ENCODE measurements at regions not wholly inside any gene's neighbourhood (a gene's known extent, or its start where the extent isn't known, plus 50 kb on each side); places are given as distances from the start of the nearest gene placed in this dataset.

GRCh38 chr1:234874291-234875288 lies 254.0 kb downstream of the TOMM20 start (continued):
- TF ChIP-seq ZHX1 (conservative IDR thresholded peaks at IDR 0.05; ENCODE audit: low read length) (no peak), SMARCA5 (IDR thresholded peaks at IDR 0.05) (no peak), RBM25 (IDR thresholded peaks at IDR 0.05; ENCODE audit: low read depth, low read length, severe bottlenecking) (no peak), POLR2H (tag; IDR thresholded peaks at IDR 0.05; ENCODE audit: low read depth) (peak; percentile 57; the same call in 1 of the 2 replicates), NFRKB (IDR thresholded peaks at IDR 0.05; ENCODE audit: low read depth) (peak; percentile 96), POLR2B (IDR thresholded peaks at IDR 0.05; ENCODE audit: low read depth, partially characterized antibody) (no peak), DIDO1 (tag; IDR thresholded peaks at IDR 0.05; ENCODE audit: low read depth) (0 out of 2 replicates have a peak, but pooled peaks have one; percentile 42), TSC22D4 (tag; IDR thresholded peaks at IDR 0.05) (no peak), SPI1 (IDR thresholded peaks at IDR 0.05; ENCODE audit: borderline replicate concordance, low read depth, low read length) (no peak), SMARCC2 (IDR thresholded peaks at IDR 0.05; ENCODE audit: low read depth) (peak; percentile 60), IRF2 (CRISPR knock-in tag; IDR thresholded peaks at IDR 0.05) (no peak), CAMTA2 (CRISPR knock-in tag; conservative IDR thresholded peaks at IDR 0.05) (0 out of 2 replicates have a peak, but pooled peaks have one; percentile 17), SIRT6 (IDR thresholded peaks at IDR 0.05; ENCODE audit: low read depth, low read length) (no peak), HDAC2 (IDR thresholded peaks at IDR 0.05) (peak; percentile 91), TCFL5 (CRISPR knock-in tag; conservative IDR thresholded peaks at IDR 0.05) (0 out of 2 replicates have a peak, but pooled peaks have one; percentile 37)
- TF ChIP-seq, protein P1, sequence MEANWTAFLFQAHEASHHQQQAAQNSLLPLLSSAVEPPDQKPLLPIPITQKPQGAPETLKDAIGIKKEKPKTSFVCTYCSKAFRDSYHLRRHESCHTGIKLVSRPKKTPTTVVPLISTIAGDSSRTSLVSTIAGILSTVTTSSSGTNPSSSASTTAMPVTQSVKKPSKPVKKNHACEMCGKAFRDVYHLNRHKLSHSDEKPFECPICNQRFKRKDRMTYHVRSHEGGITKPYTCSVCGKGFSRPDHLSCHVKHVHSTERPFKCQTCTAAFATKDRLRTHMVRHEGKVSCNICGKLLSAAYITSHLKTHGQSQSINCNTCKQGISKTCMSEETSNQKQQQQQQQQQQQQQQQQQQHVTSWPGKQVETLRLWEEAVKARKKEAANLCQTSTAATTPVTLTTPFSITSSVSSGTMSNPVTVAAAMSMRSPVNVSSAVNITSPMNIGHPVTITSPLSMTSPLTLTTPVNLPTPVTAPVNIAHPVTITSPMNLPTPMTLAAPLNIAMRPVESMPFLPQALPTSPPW (CRISPR knock-in tag; IDR thresholded peaks at IDR 0.05): peak; percentile 62
- TF ChIP-seq, protein P2, sequence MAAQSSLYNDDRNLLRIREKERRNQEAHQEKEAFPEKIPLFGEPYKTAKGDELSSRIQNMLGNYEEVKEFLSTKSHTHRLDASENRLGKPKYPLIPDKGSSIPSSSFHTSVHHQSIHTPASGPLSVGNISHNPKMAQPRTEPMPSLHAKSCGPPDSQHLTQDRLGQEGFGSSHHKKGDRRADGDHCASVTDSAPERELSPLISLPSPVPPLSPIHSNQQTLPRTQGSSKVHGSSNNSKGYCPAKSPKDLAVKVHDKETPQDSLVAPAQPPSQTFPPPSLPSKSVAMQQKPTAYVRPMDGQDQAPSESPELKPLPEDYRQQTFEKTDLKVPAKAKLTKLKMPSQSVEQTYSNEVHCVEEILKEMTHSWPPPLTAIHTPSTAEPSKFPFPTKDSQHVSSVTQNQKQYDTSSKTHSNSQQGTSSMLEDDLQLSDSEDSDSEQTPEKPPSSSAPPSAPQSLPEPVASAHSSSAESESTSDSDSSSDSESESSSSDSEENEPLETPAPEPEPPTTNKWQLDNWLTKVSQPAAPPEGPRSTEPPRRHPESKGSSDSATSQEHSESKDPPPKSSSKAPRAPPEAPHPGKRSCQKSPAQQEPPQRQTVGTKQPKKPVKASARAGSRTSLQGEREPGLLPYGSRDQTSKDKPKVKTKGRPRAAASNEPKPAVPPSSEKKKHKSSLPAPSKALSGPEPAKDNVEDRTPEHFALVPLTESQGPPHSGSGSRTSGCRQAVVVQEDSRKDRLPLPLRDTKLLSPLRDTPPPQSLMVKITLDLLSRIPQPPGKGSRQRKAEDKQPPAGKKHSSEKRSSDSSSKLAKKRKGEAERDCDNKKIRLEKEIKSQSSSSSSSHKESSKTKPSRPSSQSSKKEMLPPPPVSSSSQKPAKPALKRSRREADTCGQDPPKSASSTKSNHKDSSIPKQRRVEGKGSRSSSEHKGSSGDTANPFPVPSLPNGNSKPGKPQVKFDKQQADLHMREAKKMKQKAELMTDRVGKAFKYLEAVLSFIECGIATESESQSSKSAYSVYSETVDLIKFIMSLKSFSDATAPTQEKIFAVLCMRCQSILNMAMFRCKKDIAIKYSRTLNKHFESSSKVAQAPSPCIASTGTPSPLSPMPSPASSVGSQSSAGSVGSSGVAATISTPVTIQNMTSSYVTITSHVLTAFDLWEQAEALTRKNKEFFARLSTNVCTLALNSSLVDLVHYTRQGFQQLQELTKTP (IDR thresholded peaks at IDR 0.05; ENCODE audit: low read depth in 1 of 2, partially characterized antibody in 2 of 2): peak; percentile 64 to 89

All from K562 (cell line).